Ectodermal cell (in vitro differentiated cells): ENCODE measurements at regions not wholly inside any gene's neighbourhood (a gene's known extent, or its start where the extent isn't known, plus 50 kb on each side); places are given as distances from the start of the nearest gene placed in this dataset.

Experiments used
- H3K27ac ChIP-seq: 2 replicates; pipeline ENCODE4 v1.7.0; 2013; ENCODE audit warnings: mild to moderate bottlenecking, low read depth, low read length; ENCODE audit not compliant: insufficient read depth, poor library complexity, severe bottlenecking
- H3K27me3 ChIP-seq: 2 replicates; pipeline ENCODE4 v1.7.0; 2013; ENCODE audit warnings: mild to moderate bottlenecking, low read length; ENCODE audit not compliant: insufficient read depth, control insufficient read depth, poor library complexity, severe bottlenecking
- H3K36me3 ChIP-seq: one replicate; pipeline ENCODE4 v1.7.0; 2013; ENCODE audit warnings: low read length; ENCODE audit not compliant: control insufficient read depth, insufficient read depth
- H3K4me1 ChIP-seq: one replicate; pipeline ENCODE4 v1.7.0; 2013; ENCODE audit warnings: low read length; ENCODE audit not compliant: control insufficient read depth, insufficient read depth
- H3K4me3 ChIP-seq: 2 replicates; pipeline ENCODE4 v1.7.0; 2013; ENCODE audit warnings: low read depth, low read length, control low read depth; ENCODE audit not compliant: insufficient read depth
- H3K9me3 ChIP-seq: 2 replicates; pipeline ENCODE4 v1.7.0; 2013; ENCODE audit warnings: mild to moderate bottlenecking, low read length, moderate library complexity; ENCODE audit not compliant: control insufficient read depth
- WGBS, 2 experiments: methylation state at CpG; one replicate each; pipeline ENCODE4 v1.1.7; 2013; ENCODE audit warnings: missing lambda C conversion rate in 2 of 2; 5-methylcytosine and 5-hydroxymethylcytosine counted together

DNA sequence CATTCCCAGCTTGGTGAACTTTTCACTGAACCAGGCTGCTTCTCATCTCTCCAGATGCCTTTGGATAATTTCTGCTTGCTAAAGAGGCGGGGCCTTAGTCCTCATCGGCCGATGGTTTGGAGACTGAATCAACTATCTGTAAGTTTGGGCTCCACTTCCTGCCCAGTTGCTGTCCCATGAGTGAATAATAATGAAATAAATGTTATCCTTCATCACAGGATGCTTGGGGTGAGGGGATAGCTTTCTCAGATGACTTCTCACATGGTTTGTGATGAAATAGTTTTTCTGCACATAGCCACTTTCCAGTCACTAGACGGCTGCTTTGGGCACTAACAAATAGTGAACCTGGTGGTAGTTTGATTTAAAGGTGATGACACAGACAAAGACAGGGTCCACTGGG, 376.6 kb upstream of the TRIB2 start:
- H3K9me3 ChIP-seq = no peaks in the 10 kb centered on the region
- no peak overlapping the region for H3K27ac ChIP-seq
- WGBS, 2 experiments = 75 to 76% methylated on average over 4 of the region's 4 CpGs
- H3K4me3 ChIP-seq = no peak overlapping the region
- no peaks in the 10 kb centered on the region for H3K4me1 ChIP-seq
- no peaks in the 10 kb centered on the region for H3K27me3 ChIP-seq
- no peaks in the 10 kb centered on the region for H3K36me3 ChIP-seq

GRCh38 chr2:12341215-12341614, 375.5 kb upstream of the TRIB2 start:
- Histone ChIP-seq H3K27ac (no peak overlapping the region), H3K9me3 (no peaks in the 10 kb centered on the region), H3K36me3 (no peaks in the 10 kb centered on the region), H3K4me3 (no peak overlapping the region), H3K4me1 (no peaks in the 10 kb centered on the region), H3K27me3 (no peaks in the 10 kb centered on the region)
- 100% methylated on average over 1 of the region's 1 CpG; no CpG with 5 or more reads in 1 of the 2 experiments for WGBS, 2 experiments

DNA sequence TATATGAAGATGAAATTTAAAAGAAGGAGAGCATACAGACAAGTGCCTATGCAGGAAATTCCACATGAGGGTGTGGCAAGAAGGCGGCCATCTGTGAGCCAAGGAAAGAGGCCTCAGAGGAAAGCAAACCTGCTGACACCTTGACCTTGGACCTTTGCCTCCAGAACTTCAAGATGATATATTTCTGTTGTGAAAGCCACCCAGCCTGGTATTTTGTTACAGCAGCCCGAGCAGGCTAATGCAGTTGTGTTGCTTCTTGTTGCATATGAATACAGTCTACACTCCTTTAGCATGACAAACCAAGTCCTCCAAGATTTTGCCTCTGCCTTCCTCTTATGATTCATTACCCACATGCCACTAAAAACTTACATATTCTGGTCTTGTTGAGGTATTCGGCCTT, 374.8 kb upstream of the TRIB2 start:
- H3K36me3 ChIP-seq = no peaks in the 10 kb centered on the region
- H3K27me3 ChIP-seq = no peaks in the 10 kb centered on the region
- no peaks in the 10 kb centered on the region for H3K4me1 ChIP-seq
- H3K9me3 ChIP-seq = no peaks in the 10 kb centered on the region
- H3K27ac ChIP-seq = no peak overlapping the region
- WGBS, 2 experiments = 91 to 98% methylated on average over 3 of the region's 3 CpGs
- no peak overlapping the region for H3K4me3 ChIP-seq

DNA sequence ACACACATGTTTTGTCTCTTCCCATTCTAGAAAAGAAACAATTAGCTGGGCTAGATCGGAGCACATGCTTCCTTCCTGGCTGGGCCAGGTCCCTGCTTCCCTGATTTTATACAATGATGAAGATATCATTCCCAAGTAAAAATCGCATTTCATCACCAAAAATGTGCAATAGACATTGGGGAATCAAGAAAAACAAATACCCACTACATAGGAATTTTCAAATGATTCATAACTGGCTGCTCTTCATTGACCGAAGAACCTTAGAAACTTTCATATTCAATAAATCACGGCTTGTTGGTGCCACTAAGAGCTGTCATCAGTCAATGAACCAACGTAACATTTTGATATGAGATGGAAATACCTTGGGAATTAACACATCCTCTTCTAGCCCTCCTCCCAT, 373.6 kb upstream of the TRIB2 start:
- Histone ChIP-seq H3K27me3 (no peaks in the 10 kb centered on the region), H3K36me3 (no peaks in the 10 kb centered on the region), H3K4me3 (no peak overlapping the region), H3K9me3 (no peaks in the 10 kb centered on the region), H3K27ac (no peak overlapping the region), H3K4me1 (no peaks in the 10 kb centered on the region)
- WGBS, 2 experiments = 96 to 98% methylated on average over 5 of the region's 5 CpGs

DNA sequence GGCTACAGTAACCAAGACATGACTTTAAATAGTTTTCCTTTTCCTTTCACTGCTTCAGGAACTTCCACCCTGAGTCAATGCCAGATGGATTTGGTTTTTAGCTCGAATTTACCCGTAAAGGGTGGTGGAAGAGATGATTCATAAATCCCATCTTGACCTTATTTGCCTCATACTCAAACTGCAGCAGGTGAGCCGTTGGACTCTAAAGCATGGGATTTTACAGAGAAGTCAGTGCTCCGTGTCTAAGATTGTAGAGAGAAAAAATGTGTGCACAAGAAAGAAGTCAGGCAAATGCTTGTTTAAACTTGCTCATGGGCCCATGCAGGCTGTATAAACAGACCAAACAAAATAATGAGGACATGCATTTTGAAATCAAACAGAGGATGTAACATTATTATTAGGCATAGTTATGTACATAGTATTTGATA, 369.7 kb upstream of the TRIB2 start:
- Histone ChIP-seq H3K27me3 (no peaks in the 10 kb centered on the region), H3K9me3 (no peaks in the 10 kb centered on the region), H3K4me1 (no peaks in the 10 kb centered on the region), H3K36me3 (no peaks in the 10 kb centered on the region), H3K27ac (no peak overlapping the region), H3K4me3 (no peak overlapping the region)
- 91 to 92% methylated on average over 4 of the region's 4 CpGs for WGBS, 2 experiments

DNA sequence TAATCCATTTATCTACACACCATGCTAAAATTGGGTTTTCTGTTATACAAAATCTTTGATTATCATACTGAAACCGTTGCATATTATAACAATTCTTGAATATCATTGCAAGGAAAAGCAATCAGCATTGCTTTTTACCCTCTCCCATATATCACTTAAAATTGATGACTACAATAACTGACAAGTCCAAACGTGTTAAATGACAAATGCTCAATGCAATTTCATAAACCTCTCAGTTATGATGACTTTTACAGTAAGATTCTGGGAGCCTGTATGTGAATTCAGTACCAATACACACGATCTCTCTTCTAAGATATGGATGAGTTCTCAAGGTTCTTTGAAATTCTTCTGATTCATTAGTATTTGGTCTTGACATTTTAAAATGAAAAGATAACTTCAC, 368.5 kb upstream of the TRIB2 start:
- no peaks in the 10 kb centered on the region for H3K27me3 ChIP-seq
- WGBS, 2 experiments = 81 to 89% methylated on average over 2 to 3 of the region's 3 CpGs
- no peaks in the 10 kb centered on the region for H3K36me3 ChIP-seq
- no peak overlapping the region for H3K27ac ChIP-seq
- no peaks in the 10 kb centered on the region for H3K4me1 ChIP-seq
- no peak overlapping the region for H3K4me3 ChIP-seq
- H3K9me3 ChIP-seq = no peaks in the 10 kb centered on the region

- no peak overlapping the region for H3K27ac ChIP-seq
- H3K27me3 ChIP-seq = no peaks in the 10 kb centered on the region
- H3K4me1 ChIP-seq = no peaks in the 10 kb centered on the region
- H3K9me3 ChIP-seq = no peaks in the 10 kb centered on the region
- H3K36me3 ChIP-seq = no peaks in the 10 kb centered on the region
- H3K4me3 ChIP-seq = no peak overlapping the region
- WGBS, 2 experiments = 92% methylated on average over 4 of the region's 4 CpGs
These were observed 365.9 kb upstream of the TRIB2 start for GRCh38 chr2:12350821-12351220.

DNA sequence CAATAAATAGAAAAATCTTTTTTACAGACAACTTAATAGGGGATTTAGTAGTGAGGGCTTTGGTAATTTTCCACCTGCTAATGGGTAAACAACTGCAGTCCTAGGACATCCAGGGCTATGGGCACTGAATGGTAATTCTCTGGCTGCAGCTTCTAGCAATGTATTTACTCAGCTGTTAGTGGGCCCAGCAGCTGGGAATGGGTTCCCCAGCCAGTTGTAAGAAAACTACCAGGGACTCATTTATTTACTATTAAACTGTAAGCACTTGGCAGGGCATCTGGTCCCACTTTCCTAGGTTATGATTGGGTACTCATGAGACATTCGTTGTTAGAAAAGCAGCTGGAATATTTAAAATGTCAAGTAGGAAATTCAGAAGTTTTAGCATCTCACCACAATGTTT, 363.8 kb upstream of the TRIB2 start:
- 88 to 89% methylated on average over 1 of the region's 1 CpG for WGBS, 2 experiments
- H3K27me3 ChIP-seq = no peaks in the 10 kb centered on the region
- H3K27ac ChIP-seq = no peak overlapping the region
- H3K36me3 ChIP-seq = no peaks in the 10 kb centered on the region
- H3K9me3 ChIP-seq = no peaks in the 10 kb centered on the region
- H3K4me3 ChIP-seq = no peak overlapping the region
- no peaks in the 10 kb centered on the region for H3K4me1 ChIP-seq

DNA sequence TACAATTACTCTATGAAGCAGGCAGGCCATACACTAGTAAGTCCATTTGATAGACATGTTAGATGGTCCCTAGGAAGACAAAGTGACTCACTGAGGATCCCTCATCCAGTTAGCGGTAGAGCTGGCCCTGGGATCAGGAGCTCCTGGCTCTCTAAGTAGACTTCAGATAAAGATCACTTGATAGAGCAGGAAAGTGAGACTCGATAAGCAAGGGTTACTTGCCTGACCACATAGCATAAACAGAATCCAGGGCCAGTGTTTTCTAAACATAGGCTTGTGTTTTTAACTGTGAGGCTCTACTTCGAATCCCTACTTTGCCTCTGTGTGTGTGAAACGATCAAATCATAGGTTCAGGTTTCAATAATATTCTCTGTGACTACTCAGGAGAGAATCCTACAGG, 355.2 kb upstream of the TRIB2 start:
- no peaks in the 10 kb centered on the region for H3K36me3 ChIP-seq
- no peak overlapping the region for H3K27ac ChIP-seq
- no peaks in the 10 kb centered on the region for H3K4me1 ChIP-seq
- no peak overlapping the region for H3K4me3 ChIP-seq
- no peaks in the 10 kb centered on the region for H3K27me3 ChIP-seq
- 91 to 93% methylated on average over 4 of the region's 4 CpGs for WGBS, 2 experiments
- no peaks in the 10 kb centered on the region for H3K9me3 ChIP-seq

GRCh38 chr2:12363138-12363537, 353.6 kb upstream of the TRIB2 start:
- Histone ChIP-seq H3K4me1 (no peaks in the 10 kb centered on the region), H3K36me3 (no peaks in the 10 kb centered on the region), H3K27ac (no peak overlapping the region), H3K4me3 (no peak overlapping the region), H3K27me3 (no peaks in the 10 kb centered on the region), H3K9me3 (no peaks in the 10 kb centered on the region)
- whole genome bisulfite sequencing, 2 experiments = 90 to 92% methylated on average over 2 of the region's 3 CpGs

GRCh38 chr2:12363569-12363968, 353.2 kb upstream of the TRIB2 start:
- Histone ChIP-seq H3K27me3 (no peaks in the 10 kb centered on the region), H3K27ac (no peak overlapping the region), H3K36me3 (no peaks in the 10 kb centered on the region), H3K4me1 (no peaks in the 10 kb centered on the region), H3K9me3 (no peaks in the 10 kb centered on the region), H3K4me3 (no peak overlapping the region)
- WGBS, 2 experiments = 85 to 90% methylated on average over 1 of the region's 1 CpG
